GM12873 (cell line): ENCODE measurements at regions not wholly inside any gene's neighbourhood (a gene's known extent, or its start where the extent isn't known, plus 50 kb on each side); places are given as distances from the start of the nearest gene placed in this dataset.

ENCODE experiments used
- TF ChIP-seq, protein P1 (sequence below): IDR thresholded peaks from 2 replicates; pipeline ENCODE4 v1.5.1; 2012; ENCODE audit warnings: low read depth, mild to moderate bottlenecking, moderate library complexity, low read length, control low read depth; ENCODE audit not compliant: insufficient read depth; ENCODE audit errors: missing control alignments

DNA sequence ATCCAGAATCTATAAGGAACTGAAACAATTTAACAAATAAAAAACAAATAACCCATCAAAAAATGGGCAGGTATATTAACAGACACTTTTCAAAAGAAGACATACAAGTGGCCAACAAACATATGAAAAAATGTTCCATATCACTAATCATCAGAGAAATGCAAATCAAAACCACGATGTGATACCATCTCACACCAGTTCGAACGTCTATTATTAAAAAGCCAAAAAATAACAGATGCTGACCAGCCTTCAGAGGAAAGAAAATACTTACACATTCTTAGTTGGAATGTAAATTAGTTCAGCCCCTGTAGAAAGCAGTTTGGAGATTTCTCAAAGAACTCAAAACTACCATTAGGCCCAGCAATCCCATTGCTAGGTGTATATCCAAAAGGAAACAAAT is 687.9 kb upstream of the AADAT start:
- TF ChIP-seq, protein P1, sequence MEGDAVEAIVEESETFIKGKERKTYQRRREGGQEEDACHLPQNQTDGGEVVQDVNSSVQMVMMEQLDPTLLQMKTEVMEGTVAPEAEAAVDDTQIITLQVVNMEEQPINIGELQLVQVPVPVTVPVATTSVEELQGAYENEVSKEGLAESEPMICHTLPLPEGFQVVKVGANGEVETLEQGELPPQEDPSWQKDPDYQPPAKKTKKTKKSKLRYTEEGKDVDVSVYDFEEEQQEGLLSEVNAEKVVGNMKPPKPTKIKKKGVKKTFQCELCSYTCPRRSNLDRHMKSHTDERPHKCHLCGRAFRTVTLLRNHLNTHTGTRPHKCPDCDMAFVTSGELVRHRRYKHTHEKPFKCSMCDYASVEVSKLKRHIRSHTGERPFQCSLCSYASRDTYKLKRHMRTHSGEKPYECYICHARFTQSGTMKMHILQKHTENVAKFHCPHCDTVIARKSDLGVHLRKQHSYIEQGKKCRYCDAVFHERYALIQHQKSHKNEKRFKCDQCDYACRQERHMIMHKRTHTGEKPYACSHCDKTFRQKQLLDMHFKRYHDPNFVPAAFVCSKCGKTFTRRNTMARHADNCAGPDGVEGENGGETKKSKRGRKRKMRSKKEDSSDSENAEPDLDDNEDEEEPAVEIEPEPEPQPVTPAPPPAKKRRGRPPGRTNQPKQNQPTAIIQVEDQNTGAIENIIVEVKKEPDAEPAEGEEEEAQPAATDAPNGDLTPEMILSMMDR, result no peak

DNA sequence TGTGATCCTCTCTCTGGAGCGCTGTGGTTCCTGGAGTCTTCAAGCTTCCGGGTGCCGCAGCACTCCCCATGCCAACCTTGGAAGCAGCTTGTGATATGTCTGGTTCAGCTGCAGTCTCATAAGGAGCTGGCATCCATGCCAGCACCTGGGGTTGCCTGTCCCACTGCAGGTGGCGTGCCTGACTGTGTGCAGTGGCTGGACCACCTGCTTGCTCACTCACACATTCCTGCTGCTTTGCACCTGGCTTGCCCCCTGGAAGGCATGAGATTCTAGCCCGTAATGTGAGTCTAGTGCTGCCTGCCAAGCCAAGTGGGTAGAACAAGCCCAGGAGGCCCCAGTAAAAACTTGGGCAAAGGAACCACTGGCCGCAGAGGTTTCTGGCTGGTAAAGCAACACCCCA is 687.2 kb upstream of the AADAT start:
- TF ChIP-seq, protein P1, result no peak

DNA sequence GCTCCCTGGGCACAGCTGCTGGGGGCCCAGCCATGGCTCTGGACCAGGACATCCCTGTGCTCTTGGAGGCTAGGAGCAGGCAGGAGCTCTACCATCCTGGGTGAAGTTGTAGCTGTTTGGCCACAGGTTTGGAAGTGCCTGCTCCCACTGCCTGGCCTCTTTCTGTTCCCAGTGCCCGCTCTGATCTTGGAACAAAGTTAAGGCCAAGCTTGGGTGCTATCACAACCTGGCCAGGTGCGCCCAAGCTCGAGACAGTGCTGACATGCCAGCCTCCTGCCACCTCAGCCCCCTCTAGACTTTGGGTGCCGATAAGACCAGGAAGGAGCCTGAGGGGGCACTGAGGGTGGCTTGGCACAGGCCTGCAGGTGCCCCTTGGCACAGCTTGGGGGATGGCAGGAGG is 686.1 kb upstream of the AADAT start:
- TF ChIP-seq, protein P1, result no peak

DNA sequence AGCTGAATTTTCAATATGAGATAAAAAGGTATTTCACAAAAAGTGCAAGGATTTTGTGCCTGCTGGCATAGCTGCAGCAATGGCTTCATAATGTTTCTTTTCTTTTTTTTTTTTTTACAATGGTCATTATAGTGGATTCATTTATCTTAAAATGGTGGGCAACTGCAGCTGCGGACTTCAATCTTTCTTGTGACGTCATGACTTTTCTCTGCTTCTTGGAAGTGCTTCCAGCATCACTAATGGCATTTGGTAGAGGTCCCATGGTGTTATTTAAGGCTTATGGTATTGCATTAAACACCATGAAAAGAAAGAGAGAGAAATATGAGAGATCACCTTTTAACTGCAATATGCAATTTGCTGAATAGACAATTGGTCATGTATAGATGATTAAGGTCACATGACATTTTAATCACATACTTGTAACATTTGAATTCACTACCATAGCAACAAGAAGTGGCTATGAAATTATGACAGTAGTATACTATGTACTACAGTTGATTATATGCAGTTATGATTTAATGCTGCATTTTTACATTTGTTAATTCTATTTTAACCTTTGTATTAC is 684.0 kb upstream of the AADAT start:
- TF ChIP-seq, protein P1, result no peak

DNA sequence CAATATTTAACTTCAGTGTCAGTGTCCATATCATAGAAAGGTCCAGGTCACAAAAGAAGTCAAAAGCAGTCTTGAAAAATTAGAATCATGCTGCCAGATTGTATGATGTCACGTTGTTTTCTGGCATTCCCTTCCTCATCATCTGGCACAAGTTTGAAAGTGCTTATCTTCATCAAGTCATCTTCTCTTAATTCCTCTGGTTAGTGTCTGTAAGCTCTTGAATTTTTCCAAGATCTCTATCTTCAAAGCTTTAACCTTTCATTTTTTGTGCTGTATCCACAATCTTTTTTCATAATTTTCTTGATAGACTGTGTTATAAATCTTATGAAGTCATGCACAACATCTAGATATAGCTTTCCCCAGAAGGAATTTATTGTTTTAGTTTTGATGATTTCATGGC is 682.7 kb upstream of the AADAT start:
- TF ChIP-seq, protein P1, result no peak

DNA sequence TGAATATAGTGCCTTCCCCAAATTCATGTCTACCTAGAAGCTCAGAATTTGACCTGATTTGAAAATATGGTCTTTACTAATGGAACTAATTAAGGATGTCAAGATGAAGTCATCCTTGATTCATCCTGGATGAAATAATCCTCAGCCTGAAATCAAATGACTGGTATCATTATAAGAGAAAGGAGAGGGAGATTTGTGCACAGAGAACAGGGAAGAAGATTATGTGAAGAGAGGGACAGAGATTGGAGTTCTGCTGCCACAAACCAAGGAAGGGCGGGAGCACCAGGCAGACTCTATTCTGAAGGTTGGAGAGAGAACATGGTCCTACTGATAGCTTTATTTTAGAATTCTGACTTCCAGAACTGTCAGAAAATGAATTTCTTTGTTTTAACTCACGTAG is 680.9 kb upstream of the AADAT start:
- TF ChIP-seq, protein P1, result no peak

DNA sequence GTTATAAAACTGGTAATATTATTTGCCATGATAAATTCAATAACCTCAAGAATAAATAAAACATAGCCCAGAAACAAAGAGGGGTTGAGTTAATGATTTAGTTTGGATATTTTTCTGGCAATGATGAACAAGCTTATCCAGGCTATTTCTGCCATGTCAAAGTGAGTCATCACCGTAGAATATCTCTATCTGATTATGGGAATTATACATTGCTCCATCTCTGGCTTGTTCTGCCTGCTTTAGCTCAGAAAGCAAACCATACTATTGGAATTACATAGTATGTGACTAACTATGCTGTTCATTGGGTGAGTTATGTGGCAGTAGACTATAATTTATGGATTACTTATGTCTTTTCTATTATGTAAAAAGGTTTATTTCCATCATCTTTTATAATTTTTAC is 680.1 kb upstream of the AADAT start:
- TF ChIP-seq, protein P1, result no peak
